ENCODE measurements at regions not wholly inside any gene's neighbourhood (a gene's known extent, or its start where the extent isn't known, plus 50 kb on each side); places are given as distances from the start of the nearest gene placed in this dataset.

- no peak for ATAC-seq
These were observed 171.1 kb upstream of the PPARGC1A start for GRCh38 chr4:24060932-24061331.

GRCh38 chr4:24059839-24060238 lies 170.0 kb upstream of the PPARGC1A start:
- no peak for TF ChIP-seq ZNF565 (CRISPR knock-in tag; conservative IDR thresholded peaks at IDR 0.05; ENCODE audit: low read depth)
- no peak for TF ChIP-seq ZFP30 (CRISPR knock-in tag; IDR thresholded peaks at IDR 0.05)
- no peak for TF ChIP-seq ZFP3 (CRISPR knock-in tag; IDR thresholded peaks at IDR 0.05)
- TF ChIP-seq PPARA (CRISPR knock-in tag; IDR thresholded peaks at IDR 0.05; ENCODE audit: borderline replicate concordance): no peak
- no peak for TF ChIP-seq TOX (CRISPR knock-in tag; IDR thresholded peaks at IDR 0.05; ENCODE audit: borderline replicate concordance)
- no peak for TF ChIP-seq ESRRG (CRISPR knock-in tag; IDR thresholded peaks at IDR 0.05)
- no peak for TF ChIP-seq GLIS3 (CRISPR knock-in tag; IDR thresholded peaks at IDR 0.05)
- no peak for TF ChIP-seq ZC3H10 (CRISPR knock-in tag; IDR thresholded peaks at IDR 0.05)
- TF ChIP-seq OSR1 (CRISPR knock-in tag; IDR thresholded peaks at IDR 0.05): no peak
- TF ChIP-seq, protein P1, sequence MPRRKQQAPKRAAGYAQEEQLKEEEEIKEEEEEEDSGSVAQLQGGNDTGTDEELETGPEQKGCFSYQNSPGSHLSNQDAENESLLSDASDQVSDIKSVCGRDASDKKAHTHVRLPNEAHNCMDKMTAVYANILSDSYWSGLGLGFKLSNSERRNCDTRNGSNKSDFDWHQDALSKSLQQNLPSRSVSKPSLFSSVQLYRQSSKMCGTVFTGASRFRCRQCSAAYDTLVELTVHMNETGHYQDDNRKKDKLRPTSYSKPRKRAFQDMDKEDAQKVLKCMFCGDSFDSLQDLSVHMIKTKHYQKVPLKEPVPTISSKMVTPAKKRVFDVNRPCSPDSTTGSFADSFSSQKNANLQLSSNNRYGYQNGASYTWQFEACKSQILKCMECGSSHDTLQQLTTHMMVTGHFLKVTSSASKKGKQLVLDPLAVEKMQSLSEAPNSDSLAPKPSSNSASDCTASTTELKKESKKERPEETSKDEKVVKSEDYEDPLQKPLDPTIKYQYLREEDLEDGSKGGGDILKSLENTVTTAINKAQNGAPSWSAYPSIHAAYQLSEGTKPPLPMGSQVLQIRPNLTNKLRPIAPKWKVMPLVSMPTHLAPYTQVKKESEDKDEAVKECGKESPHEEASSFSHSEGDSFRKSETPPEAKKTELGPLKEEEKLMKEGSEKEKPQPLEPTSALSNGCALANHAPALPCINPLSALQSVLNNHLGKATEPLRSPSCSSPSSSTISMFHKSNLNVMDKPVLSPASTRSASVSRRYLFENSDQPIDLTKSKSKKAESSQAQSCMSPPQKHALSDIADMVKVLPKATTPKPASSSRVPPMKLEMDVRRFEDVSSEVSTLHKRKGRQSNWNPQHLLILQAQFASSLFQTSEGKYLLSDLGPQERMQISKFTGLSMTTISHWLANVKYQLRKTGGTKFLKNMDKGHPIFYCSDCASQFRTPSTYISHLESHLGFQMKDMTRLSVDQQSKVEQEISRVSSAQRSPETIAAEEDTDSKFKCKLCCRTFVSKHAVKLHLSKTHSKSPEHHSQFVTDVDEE (CRISPR knock-in tag; IDR thresholded peaks at IDR 0.05): no peak
- no peak for TF ChIP-seq ARNTL (CRISPR knock-in tag; IDR thresholded peaks at IDR 0.05; ENCODE audit: borderline replicate concordance, low read depth)
- no peak for TF ChIP-seq BACH2 (CRISPR knock-in tag; IDR thresholded peaks at IDR 0.05; ENCODE audit: borderline replicate concordance)
- TF ChIP-seq RARB (CRISPR knock-in tag; IDR thresholded peaks at IDR 0.05): no peak
- ATAC-seq: no peak

More at GRCh38 chr4:24060932-24061331, 171.1 kb upstream of the PPARGC1A start:
- TF ChIP-seq TCF4 (CRISPR knock-in tag; IDR thresholded peaks at IDR 0.05; ENCODE audit: borderline replicate concordance) (no peak), ZNF8 (CRISPR knock-in tag; IDR thresholded peaks at IDR 0.05) (no peak), TOX (CRISPR knock-in tag; IDR thresholded peaks at IDR 0.05; ENCODE audit: borderline replicate concordance) (no peak), ARNTL (CRISPR knock-in tag; IDR thresholded peaks at IDR 0.05; ENCODE audit: borderline replicate concordance, low read depth) (no peak), ZNF565 (CRISPR knock-in tag; conservative IDR thresholded peaks at IDR 0.05; ENCODE audit: low read depth) (no peak), ESRRG (CRISPR knock-in tag; IDR thresholded peaks at IDR 0.05) (no peak), PPARA (CRISPR knock-in tag; IDR thresholded peaks at IDR 0.05; ENCODE audit: borderline replicate concordance) (no peak), PATZ1 (CRISPR knock-in tag; IDR thresholded peaks at IDR 0.05; ENCODE audit: borderline replicate concordance) (no peak), ZFP30 (CRISPR knock-in tag; IDR thresholded peaks at IDR 0.05) (no peak), GLIS3 (CRISPR knock-in tag; IDR thresholded peaks at IDR 0.05) (no peak), ZC3H10 (CRISPR knock-in tag; IDR thresholded peaks at IDR 0.05) (no peak), ZNF70 (CRISPR knock-in tag; IDR thresholded peaks at IDR 0.05) (no peak), CSDC2 (CRISPR knock-in tag; IDR thresholded peaks at IDR 0.05) (no peak), ISL1 (CRISPR knock-in tag; IDR thresholded peaks at IDR 0.05) (no peak), OSR1 (CRISPR knock-in tag; IDR thresholded peaks at IDR 0.05) (no peak), CREB5 (CRISPR knock-in tag; IDR thresholded peaks at IDR 0.05; ENCODE audit: low read depth) (no peak), BACH2 (CRISPR knock-in tag; IDR thresholded peaks at IDR 0.05; ENCODE audit: borderline replicate concordance) (no peak), ZFP3 (CRISPR knock-in tag; IDR thresholded peaks at IDR 0.05) (no peak)
- TF ChIP-seq, protein P2, sequence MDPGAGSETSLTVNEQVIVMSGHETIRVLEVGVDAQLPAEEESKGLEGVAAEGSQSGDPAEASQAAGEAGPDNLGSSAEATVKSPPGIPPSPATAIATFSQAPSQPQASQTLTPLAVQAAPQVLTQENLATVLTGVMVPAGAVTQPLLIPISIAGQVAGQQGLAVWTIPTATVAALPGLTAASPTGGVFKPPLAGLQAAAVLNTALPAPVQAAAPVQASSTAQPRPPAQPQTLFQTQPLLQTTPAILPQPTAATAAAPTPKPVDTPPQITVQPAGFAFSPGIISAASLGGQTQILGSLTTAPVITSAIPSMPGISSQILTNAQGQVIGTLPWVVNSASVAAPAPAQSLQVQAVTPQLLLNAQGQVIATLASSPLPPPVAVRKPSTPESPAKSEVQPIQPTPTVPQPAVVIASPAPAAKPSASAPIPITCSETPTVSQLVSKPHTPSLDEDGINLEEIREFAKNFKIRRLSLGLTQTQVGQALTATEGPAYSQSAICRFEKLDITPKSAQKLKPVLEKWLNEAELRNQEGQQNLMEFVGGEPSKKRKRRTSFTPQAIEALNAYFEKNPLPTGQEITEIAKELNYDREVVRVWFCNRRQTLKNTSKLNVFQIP (CRISPR knock-in tag; IDR thresholded peaks at IDR 0.05; ENCODE audit: borderline replicate concordance, low read depth): no peak
- TF ChIP-seq, protein P1 (CRISPR knock-in tag; IDR thresholded peaks at IDR 0.05): no peak
